Thymus (tissue), 11 donors: ENCODE measurements at regions not wholly inside any gene's neighbourhood (a gene's known extent, or its start where the extent isn't known, plus 50 kb on each side); places are given as distances from the start of the nearest gene placed in this dataset.
A peak's percentile ranks its signal among the peaks of the same experiment; 100 is the strongest.

Source experiments
- DNase-seq, 9 donors: peaks; one replicate each; pipeline ENCODE4 v3.0.0-alpha.2; 2013; ENCODE audit warnings: low spot score in 9 of 9, low read depth in 6 of 9, missing footprints in 1 of 9
- H3K27ac ChIP-seq, 2 donors: one replicate each; pipeline ENCODE4 v1.5.1; 2013; ENCODE audit warnings: control low read depth in 1 of 2, low read depth in 1 of 2, low read length in 1 of 2, mild to moderate bottlenecking in 1 of 2, moderate library complexity in 1 of 2
- H3K27me3 ChIP-seq, 2 donors: one replicate each; pipeline ENCODE4 v1.5.1; 2013; ENCODE audit warnings: low read length in 1 of 2; ENCODE audit not compliant: control insufficient read depth in 2 of 2, insufficient read depth in 1 of 2
- H3K36me3 ChIP-seq, 2 donors: one replicate each; pipeline ENCODE4 v1.5.1; 2013; ENCODE audit warnings: low read length in 1 of 2, mild to moderate bottlenecking in 1 of 2, moderate library complexity in 1 of 2; ENCODE audit not compliant: control insufficient read depth in 2 of 2, insufficient read depth in 2 of 2
- H3K4me1 ChIP-seq, 2 donors: one replicate each; pipeline ENCODE4 v1.5.1; 2013; ENCODE audit warnings: low read length in 2 of 2; ENCODE audit not compliant: control insufficient read depth in 2 of 2, insufficient read depth in 2 of 2
- H3K4me3 ChIP-seq, 2 donors: one replicate each; pipeline ENCODE4 v1.5.1; 2013; ENCODE audit warnings: low read length in 2 of 2, control low read depth in 1 of 2, mild to moderate bottlenecking in 1 of 2
- H3K9me3 ChIP-seq, 2 donors: one replicate each; pipeline ENCODE4 v1.5.1; 2013; ENCODE audit warnings: low read length in 1 of 2, mild to moderate bottlenecking in 1 of 2; ENCODE audit not compliant: control insufficient read depth in 2 of 2, insufficient read depth in 1 of 2
- WGBS: extraction: QIAGEN DNeasy Blood & Tissue Kit; methylation state at CpG from one replicate; pipeline ENCODE4 v1.1.7; 2013; 5-methylcytosine and 5-hydroxymethylcytosine counted together
- donor health status: healthy.

GRCh38 chr5:164214698-164215097, 709.3 kb downstream of the MAT2B start:
- DNase-seq = no peak

GRCh38 chr5:164217464-164217863, 712.0 kb downstream of the MAT2B start:
- 90% methylated on average over 1 of the region's 1 CpG for WGBS
- DNase-seq = no peak
- no peak overlapping the region for H3K4me3 ChIP-seq
- no peak overlapping the region for H3K27ac ChIP-seq
- no peaks in the 10 kb centered on the region for H3K9me3 ChIP-seq
- no peaks in the 10 kb centered on the region for H3K27me3 ChIP-seq
- no peaks in the 10 kb centered on the region for H3K4me1 ChIP-seq
- H3K36me3 ChIP-seq = no peaks in the 10 kb centered on the region

More at GRCh38 chr5:164214698-164215097, 709.3 kb downstream of the MAT2B start:
- Histone ChIP-seq H3K36me3 (no peaks in the 10 kb centered on the region), H3K9me3 (no peaks in the 10 kb centered on the region), H3K27me3 (no peaks in the 10 kb centered on the region), H3K4me3 (no peak overlapping the region), H3K27ac (no peak overlapping the region), H3K4me1 (no peaks in the 10 kb centered on the region)
- WGBS = 88% methylated on average over 1 of the region's 1 CpG

- no peaks in the 10 kb centered on the region for H3K36me3 ChIP-seq
- no peak overlapping the region for H3K4me3 ChIP-seq
- H3K27ac ChIP-seq = no peak overlapping the region
- no peaks in the 10 kb centered on the region for H3K4me1 ChIP-seq
- no peak for DNase-seq
- no peaks in the 10 kb centered on the region for H3K27me3 ChIP-seq
- H3K9me3 ChIP-seq = no peaks in the 10 kb centered on the region
These were observed 715.1 kb downstream of the MAT2B start for GRCh38 chr5:164220522-164220921.

GRCh38 chr5:164224236-164224635, 718.8 kb downstream of the MAT2B start:
- Histone ChIP-seq H3K36me3 (no peaks in the 10 kb centered on the region), H3K27me3 (no peaks in the 10 kb centered on the region), H3K9me3 (no peaks in the 10 kb centered on the region), H3K4me3 (no peak overlapping the region), H3K4me1 (no peaks in the 10 kb centered on the region), H3K27ac (no peak overlapping the region)
- DNase-seq = no peak
- 91% methylated on average over 2 of the region's 2 CpGs for WGBS

- WGBS = 92% methylated on average over 2 of the region's 2 CpGs
- H3K36me3 ChIP-seq = no peaks in the 10 kb centered on the region
- H3K4me3 ChIP-seq = no peak overlapping the region
- no peaks in the 10 kb centered on the region for H3K4me1 ChIP-seq
- no peaks in the 10 kb centered on the region for H3K27me3 ChIP-seq
- DNase-seq = no peak
- H3K27ac ChIP-seq = no peak overlapping the region
- H3K9me3 ChIP-seq = no peaks in the 10 kb centered on the region
These were observed 719.4 kb downstream of the MAT2B start for GRCh38 chr5:164224772-164225171.

- Histone ChIP-seq H3K4me3 (no peak overlapping the region), H3K27ac (no peak overlapping the region), H3K4me1 (no peaks in the 10 kb centered on the region), H3K36me3 (no peaks in the 10 kb centered on the region), H3K9me3 (no peaks in the 10 kb centered on the region), H3K27me3 (no peaks in the 10 kb centered on the region)
- whole genome bisulfite sequencing = 96% methylated on average over 1 of the region's 1 CpG
- no peak for DNase-seq
These were observed 724.9 kb downstream of the MAT2B start for GRCh38 chr5:164230341-164230740.

GRCh38 chr5:164233791-164234190, 728.4 kb downstream of the MAT2B start:
- 67% methylated on average over 2 of the region's 2 CpGs for WGBS
- no peaks in the 10 kb centered on the region for H3K4me1 ChIP-seq
- no peaks in the 10 kb centered on the region for H3K27me3 ChIP-seq
- H3K36me3 ChIP-seq = no peaks in the 10 kb centered on the region
- no peaks in the 10 kb centered on the region for H3K9me3 ChIP-seq
- DNase-seq = no peak
- no peak overlapping the region for H3K27ac ChIP-seq
- no peak overlapping the region for H3K4me3 ChIP-seq

- no peaks in the 10 kb centered on the region for H3K27me3 ChIP-seq
- H3K27ac ChIP-seq = no peak overlapping the region
- no peaks in the 10 kb centered on the region for H3K36me3 ChIP-seq
- H3K4me3 ChIP-seq = no peak overlapping the region
- DNase-seq = no peak
- H3K9me3 ChIP-seq = no peaks in the 10 kb centered on the region
- H3K4me1 ChIP-seq = no peaks in the 10 kb centered on the region
These were observed 728.9 kb downstream of the MAT2B start for GRCh38 chr5:164234321-164234720.

GRCh38 chr5:164235300-164235891, 730.0 kb downstream of the MAT2B start:
- peak in 1 of 9 donors; percentile 19 for DNase-seq
- WGBS = 83% methylated on average over 3 of the region's 3 CpGs

GRCh38 chr5:164237486-164237885, 732.1 kb downstream of the MAT2B start:
- no peaks in the 10 kb centered on the region for H3K9me3 ChIP-seq
- no peaks in the 10 kb centered on the region for H3K36me3 ChIP-seq
- no peaks in the 10 kb centered on the region for H3K27me3 ChIP-seq
- H3K27ac ChIP-seq = no peak overlapping the region
- DNase-seq = no peak
- H3K4me3 ChIP-seq = no peak overlapping the region
- H3K4me1 ChIP-seq = no peaks in the 10 kb centered on the region

More at GRCh38 chr5:164235300-164235891, 730.0 kb downstream of the MAT2B start:
- H3K27ac ChIP-seq = no peak overlapping the region
- H3K4me3 ChIP-seq = no peak overlapping the region
- no peaks in the 10 kb centered on the region for H3K4me1 ChIP-seq
- H3K27me3 ChIP-seq = no peaks in the 10 kb centered on the region
- H3K9me3 ChIP-seq = no peaks in the 10 kb centered on the region
- no peaks in the 10 kb centered on the region for H3K36me3 ChIP-seq
